GM12892 (cell line): ENCODE measurements at regions not wholly inside any gene's neighbourhood (a gene's known extent, or its start where the extent isn't known, plus 50 kb on each side); places are given as distances from the start of the nearest gene placed in this dataset.

Experiments
- POLR2A ChIP-seq: IDR thresholded peaks from 2 replicates; pipeline ENCODE4 v1.6.1; 2011; ENCODE audit warnings: low read depth, low read length, control low read depth
- TAF1 ChIP-seq: IDR thresholded peaks from 2 replicates; pipeline ENCODE4 v1.6.1; 2011; ENCODE audit warnings: low read depth, mild to moderate bottlenecking, control low read depth, low read length, borderline replicate concordance

DNA sequence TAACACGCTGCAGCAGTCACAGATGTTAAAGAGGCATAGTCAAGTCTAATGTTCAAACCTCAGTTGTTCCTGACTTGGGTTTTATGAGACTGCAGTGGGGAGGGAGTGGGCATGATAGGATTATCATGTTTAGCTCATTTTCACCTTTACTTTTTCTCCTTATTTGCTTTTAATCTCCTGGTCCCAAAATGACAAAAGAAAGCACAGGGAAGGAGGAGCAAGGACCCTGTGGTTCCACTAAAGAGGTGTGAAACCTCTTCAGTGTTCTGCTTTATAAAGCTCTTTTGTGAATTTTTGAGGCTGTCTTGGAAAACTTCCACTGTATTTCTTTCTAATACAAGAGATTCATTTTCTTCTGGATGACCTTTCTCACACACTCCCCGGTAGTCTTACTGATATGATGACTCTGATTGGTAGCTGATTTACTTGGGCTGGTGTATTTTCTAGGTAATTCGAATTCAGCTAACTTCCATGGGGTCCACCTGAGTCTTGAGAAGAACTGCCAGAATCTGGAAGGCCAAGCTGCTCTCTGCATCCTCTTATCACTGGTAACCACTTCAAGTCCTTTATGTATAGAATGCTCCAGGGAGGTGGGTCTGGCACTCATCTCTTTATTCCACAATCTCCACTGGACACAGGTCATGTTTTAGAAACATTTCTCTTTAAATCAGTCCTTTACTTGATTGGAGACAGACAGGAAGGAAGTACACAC is 1364.4 kb upstream of the CDH9 start:
- TF ChIP-seq TAF1, result no peak
- TF ChIP-seq POLR2A, result no peak
